Endothelial cell of umbilical vein (primary cell): ENCODE measurements at regions not wholly inside any gene's neighbourhood (a gene's known extent, or its start where the extent isn't known, plus 50 kb on each side); places are given as distances from the start of the nearest gene placed in this dataset.

ENCODE experiments used
- EZH2 ChIP-seq: IDR thresholded peaks from 2 replicates; pipeline ENCODE4 v1.6.1; 2012; ENCODE audit warnings: borderline replicate concordance, low read depth, mild to moderate bottlenecking, moderate library complexity, low read length, inconsistent platforms; ENCODE audit not compliant: severe bottlenecking
- FOS ChIP-seq: IDR thresholded peaks from 2 replicates; pipeline ENCODE4 v1.6.1; 2011; ENCODE audit warnings: mild to moderate bottlenecking, low read length, moderate library complexity, borderline replicate concordance; ENCODE audit not compliant: insufficient read depth
- JUN ChIP-seq: IDR thresholded peaks from 2 replicates; pipeline ENCODE4 v1.6.1; 2011; ENCODE audit warnings: borderline replicate concordance, low read depth; ENCODE audit not compliant: insufficient read length, insufficient read depth
- POLR2A ChIP-seq: IDR thresholded peaks from 2 replicates; pipeline ENCODE4 v1.6.1; 2012; ENCODE audit warnings: low read depth, mild to moderate bottlenecking, control low read depth, low read length
- POLR2AphosphoS5 ChIP-seq: IDR thresholded peaks from 2 replicates; pipeline ENCODE4 v1.6.1; 2012; ENCODE audit warnings: low read depth, mild to moderate bottlenecking, control low read depth, low read length, moderate library complexity; ENCODE audit not compliant: insufficient read depth
- TF ChIP-seq, protein P1 (sequence below), 2 donors: IDR thresholded peaks; 1 replicate in 1 of 2; 2 replicates in 1 of 2; pipeline ENCODE4 v1.5.1; 2011; ENCODE audit warnings: low read length in 2 of 2, mild to moderate bottlenecking in 2 of 2, moderate library complexity in 2 of 2, control low read depth in 1 of 2, inconsistent platforms in 1 of 2, low read depth in 1 of 2; ENCODE audit not compliant: insufficient read depth in 1 of 2; ENCODE audit errors: extremely low read depth in 1 of 2

DNA sequence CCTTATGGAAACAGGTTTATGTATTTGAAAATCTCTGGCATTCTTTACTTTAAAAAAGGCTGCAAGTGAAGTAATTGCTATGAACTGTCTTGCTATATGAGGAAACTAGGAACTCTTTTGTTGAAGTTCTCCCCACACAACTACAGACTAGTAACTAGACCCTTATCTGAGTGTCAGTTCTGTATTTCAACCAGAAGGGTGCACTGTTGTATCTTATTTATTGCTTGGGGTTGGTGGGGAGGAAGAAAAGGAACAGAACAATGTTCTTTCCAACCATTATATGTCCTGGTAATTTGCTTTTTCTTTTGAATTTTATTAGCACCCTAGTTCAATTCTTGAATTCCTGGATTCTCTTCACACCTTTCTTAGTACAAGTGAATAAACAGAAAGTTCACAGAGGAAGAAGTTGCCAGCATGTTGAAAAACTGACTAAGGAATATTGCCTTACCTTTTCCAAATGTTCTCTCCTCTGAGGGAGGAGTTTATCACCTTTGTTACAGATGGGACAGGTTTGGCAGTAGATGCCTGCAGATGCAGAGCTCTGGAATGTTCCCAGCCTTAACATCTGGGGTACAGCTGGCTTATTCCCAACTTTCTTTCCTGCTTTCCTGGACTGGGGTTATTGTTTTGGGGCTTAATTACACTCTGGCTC lies 162.4 kb upstream of the CFAP20DC start:
- TF ChIP-seq, protein P1, sequence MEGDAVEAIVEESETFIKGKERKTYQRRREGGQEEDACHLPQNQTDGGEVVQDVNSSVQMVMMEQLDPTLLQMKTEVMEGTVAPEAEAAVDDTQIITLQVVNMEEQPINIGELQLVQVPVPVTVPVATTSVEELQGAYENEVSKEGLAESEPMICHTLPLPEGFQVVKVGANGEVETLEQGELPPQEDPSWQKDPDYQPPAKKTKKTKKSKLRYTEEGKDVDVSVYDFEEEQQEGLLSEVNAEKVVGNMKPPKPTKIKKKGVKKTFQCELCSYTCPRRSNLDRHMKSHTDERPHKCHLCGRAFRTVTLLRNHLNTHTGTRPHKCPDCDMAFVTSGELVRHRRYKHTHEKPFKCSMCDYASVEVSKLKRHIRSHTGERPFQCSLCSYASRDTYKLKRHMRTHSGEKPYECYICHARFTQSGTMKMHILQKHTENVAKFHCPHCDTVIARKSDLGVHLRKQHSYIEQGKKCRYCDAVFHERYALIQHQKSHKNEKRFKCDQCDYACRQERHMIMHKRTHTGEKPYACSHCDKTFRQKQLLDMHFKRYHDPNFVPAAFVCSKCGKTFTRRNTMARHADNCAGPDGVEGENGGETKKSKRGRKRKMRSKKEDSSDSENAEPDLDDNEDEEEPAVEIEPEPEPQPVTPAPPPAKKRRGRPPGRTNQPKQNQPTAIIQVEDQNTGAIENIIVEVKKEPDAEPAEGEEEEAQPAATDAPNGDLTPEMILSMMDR (IDR thresholded peaks at IDR 0.05; ENCODE audit: extremely low read depth in 1 of 2, insufficient read depth in 1 of 2, low read depth in 1 of 2, low read length in 2 of 2) = peak; percentile 36 to 41
- TF ChIP-seq POLR2A = no peak
- TF ChIP-seq FOS = no peak
- no peak for TF ChIP-seq POLR2AphosphoS5
- TF ChIP-seq EZH2 = no peak
- TF ChIP-seq JUN = no peak
